ENCODE measurements at regions not wholly inside any gene's neighbourhood (a gene's known extent, or its start where the extent isn't known, plus 50 kb on each side); places are given as distances from the start of the nearest gene placed in this dataset.

DNA sequence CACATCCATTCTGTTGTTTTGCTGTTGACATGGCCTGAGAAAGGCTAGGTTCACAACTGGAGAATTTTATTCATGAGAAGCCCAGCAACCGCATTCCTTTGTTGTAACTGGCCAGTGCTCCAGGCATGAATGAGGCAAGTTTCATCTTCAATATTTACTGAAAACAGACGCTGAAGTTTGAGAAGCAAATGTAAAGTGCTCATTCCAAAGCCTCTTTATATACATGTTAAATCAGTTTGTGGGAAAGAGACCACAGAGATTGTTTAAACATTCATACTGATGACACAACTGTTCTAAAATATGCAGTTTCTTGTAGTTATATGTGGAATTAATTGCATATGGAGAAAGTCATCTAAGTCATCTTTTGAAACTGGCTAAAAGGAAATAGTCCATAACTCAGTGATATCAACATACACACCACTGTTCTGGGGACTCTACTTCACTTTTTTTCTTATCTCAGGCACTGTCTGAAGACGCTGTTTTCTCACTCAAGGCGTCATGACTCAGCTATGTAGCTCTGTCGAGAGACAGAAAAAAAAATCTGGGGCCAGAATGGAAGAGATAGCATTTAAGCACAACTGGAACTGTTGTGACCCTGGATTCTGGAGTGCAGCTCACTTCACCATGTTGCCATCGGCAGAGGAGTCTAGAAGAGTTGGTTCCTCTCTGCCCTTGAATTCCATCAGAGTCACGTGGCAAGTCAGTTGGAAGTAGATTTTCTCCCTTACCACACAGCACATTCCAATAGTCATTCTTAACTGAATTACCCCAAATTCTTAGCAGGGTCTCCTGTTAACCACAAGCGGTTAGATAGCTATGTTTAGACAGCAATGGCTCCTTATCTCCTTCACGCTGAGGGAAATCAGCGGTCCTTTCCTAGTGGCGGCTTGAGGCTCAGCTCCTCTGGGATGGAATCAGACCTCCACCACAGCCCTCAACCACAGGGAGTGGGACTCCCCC is 258.4 kb upstream of the HMGA2 start:
- Histone ChIP-seq H3K27me3 (ENCODE audit: control insufficient read depth, insufficient read depth, low read length) (no peaks in the 10 kb centered on the region), H3K4me3 (ENCODE audit: low read length in 3 of 3) (no peak overlapping the region), H3K4me1 (ENCODE audit: control insufficient read depth in 2 of 3, insufficient read depth in 2 of 3, low read depth in 1 of 3, low read length in 3 of 3) (no peaks in the 10 kb centered on the region), H3K9ac (ENCODE audit: low read length in 3 of 3) (no peak overlapping the region), H3K36me3 (ENCODE audit: control insufficient read depth in 2 of 3, insufficient read depth in 3 of 3, low read length in 3 of 3) (no peaks in the 10 kb centered on the region), H3K9me3 (ENCODE audit: control insufficient read depth in 2 of 3, insufficient read depth in 1 of 3, low read length in 3 of 3) (no peaks in the 10 kb centered on the region), H3K27ac (ENCODE audit: low read depth in 2 of 2, low read length in 2 of 2) (no peak overlapping the region)
- intact Hi-C loops (cut with DNase I), result no loop called here
- DNase-seq, result peak in 2 of 5 donors; percentile 14 to 39
- TF ChIP-seq, protein P1, sequence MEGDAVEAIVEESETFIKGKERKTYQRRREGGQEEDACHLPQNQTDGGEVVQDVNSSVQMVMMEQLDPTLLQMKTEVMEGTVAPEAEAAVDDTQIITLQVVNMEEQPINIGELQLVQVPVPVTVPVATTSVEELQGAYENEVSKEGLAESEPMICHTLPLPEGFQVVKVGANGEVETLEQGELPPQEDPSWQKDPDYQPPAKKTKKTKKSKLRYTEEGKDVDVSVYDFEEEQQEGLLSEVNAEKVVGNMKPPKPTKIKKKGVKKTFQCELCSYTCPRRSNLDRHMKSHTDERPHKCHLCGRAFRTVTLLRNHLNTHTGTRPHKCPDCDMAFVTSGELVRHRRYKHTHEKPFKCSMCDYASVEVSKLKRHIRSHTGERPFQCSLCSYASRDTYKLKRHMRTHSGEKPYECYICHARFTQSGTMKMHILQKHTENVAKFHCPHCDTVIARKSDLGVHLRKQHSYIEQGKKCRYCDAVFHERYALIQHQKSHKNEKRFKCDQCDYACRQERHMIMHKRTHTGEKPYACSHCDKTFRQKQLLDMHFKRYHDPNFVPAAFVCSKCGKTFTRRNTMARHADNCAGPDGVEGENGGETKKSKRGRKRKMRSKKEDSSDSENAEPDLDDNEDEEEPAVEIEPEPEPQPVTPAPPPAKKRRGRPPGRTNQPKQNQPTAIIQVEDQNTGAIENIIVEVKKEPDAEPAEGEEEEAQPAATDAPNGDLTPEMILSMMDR (IDR thresholded peaks at IDR 0.05; ENCODE audit: borderline replicate concordance, extremely low read depth, insufficient read depth), result no peak
- FAIRE-seq, result no peak

DNA sequence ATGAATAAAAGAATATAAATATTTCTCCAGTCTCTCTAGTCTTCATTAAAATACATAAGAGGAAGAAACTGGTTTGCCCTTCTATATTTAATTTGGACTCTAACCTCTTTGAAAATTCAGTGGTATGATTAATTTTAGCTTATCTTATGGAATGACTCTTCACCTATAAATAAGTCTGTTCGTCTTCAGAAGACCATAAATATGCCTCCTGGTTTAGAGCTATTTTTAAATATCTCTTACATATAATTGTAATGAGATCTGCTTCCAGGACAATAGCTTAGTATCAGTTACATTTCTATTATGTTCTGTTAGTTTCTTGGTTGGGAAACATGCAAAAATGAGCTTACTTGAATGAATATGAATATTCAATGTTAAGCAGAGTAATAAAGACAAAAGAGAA is 257.5 kb upstream of the HMGA2 start:
- no peak overlapping the region for H3K9ac ChIP-seq (ENCODE audit: low read length in 3 of 3)
- intact Hi-C loops (cut with DNase I), result no loop called here
- no peak for FAIRE-seq

DNA sequence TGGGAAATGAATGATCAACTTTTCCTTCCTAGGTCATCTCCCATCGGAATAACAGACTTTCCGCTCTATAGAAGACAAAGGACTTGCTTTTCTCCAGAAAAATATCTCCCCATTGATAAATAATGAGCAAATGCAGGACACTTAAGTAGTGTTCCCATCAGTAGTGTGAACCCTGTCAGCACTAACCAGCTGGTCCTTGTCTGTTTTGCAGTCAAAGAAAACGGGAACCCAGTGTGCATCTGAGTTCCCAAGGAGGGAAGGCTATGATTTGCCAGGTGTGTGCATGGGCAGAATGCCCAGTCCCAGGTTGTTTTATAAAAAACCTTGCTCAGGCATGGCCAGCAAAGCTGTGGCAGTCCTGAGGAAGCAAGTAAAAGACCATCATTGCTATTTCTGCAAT is 256.5 kb upstream of the HMGA2 start:
- H3K4me3 ChIP-seq (ENCODE audit: low read length in 3 of 3), result no peak overlapping the region
- H3K36me3 ChIP-seq (ENCODE audit: control insufficient read depth in 2 of 3, insufficient read depth in 3 of 3, low read length in 3 of 3), result no peaks in the 10 kb centered on the region
- H3K4me1 ChIP-seq (ENCODE audit: control insufficient read depth in 2 of 3, insufficient read depth in 2 of 3, low read depth in 1 of 3, low read length in 3 of 3), result no peaks in the 10 kb centered on the region
- DNase-seq, result peak in 1 of 5 donors; percentile 25
- TF ChIP-seq, protein P1 (IDR thresholded peaks at IDR 0.05; ENCODE audit: borderline replicate concordance, extremely low read depth, insufficient read depth), result no peak
- H3K9ac ChIP-seq (ENCODE audit: low read length in 3 of 3), result no peak overlapping the region
- no peak overlapping the region for H3K27ac ChIP-seq (ENCODE audit: low read depth in 2 of 2, low read length in 2 of 2)
- no peak for FAIRE-seq
- intact Hi-C loops (cut with DNase I), result no loop called here
- no peaks in the 10 kb centered on the region for H3K9me3 ChIP-seq (ENCODE audit: control insufficient read depth in 2 of 3, insufficient read depth in 1 of 3, low read length in 3 of 3)
- H3K27me3 ChIP-seq (ENCODE audit: control insufficient read depth, insufficient read depth, low read length), result no peaks in the 10 kb centered on the region

More for the DNA sequence above, 257.5 kb upstream of the HMGA2 start:
- peak in 1 of 5 donors; percentile 21 for DNase-seq
- no peaks in the 10 kb centered on the region for H3K4me1 ChIP-seq (ENCODE audit: control insufficient read depth in 2 of 3, insufficient read depth in 2 of 3, low read depth in 1 of 3, low read length in 3 of 3)
- no peak overlapping the region for H3K4me3 ChIP-seq (ENCODE audit: low read length in 3 of 3)
- H3K36me3 ChIP-seq (ENCODE audit: control insufficient read depth in 2 of 3, insufficient read depth in 3 of 3, low read length in 3 of 3), result no peaks in the 10 kb centered on the region
- TF ChIP-seq, protein P1 (IDR thresholded peaks at IDR 0.05; ENCODE audit: borderline replicate concordance, extremely low read depth, insufficient read depth), result no peak
- H3K9me3 ChIP-seq (ENCODE audit: control insufficient read depth in 2 of 3, insufficient read depth in 1 of 3, low read length in 3 of 3), result no peaks in the 10 kb centered on the region
- no peak overlapping the region for H3K27ac ChIP-seq (ENCODE audit: low read depth in 2 of 2, low read length in 2 of 2)
- no peaks in the 10 kb centered on the region for H3K27me3 ChIP-seq (ENCODE audit: control insufficient read depth, insufficient read depth, low read length)
